ENCODE measurements at regions not wholly inside any gene's neighbourhood (a gene's known extent, or its start where the extent isn't known, plus 50 kb on each side); places are given as distances from the start of the nearest gene placed in this dataset.

GRCh38 chr9:106324591-106325280 is 538.2 kb upstream of the ZNF462 start:
- DNase-seq (ENCODE audit: low read depth), result no peak

- DNase-seq (ENCODE audit: low read depth), result no peak
Measured at GRCh38 chr9:106326493-106326892, 536.5 kb upstream of the ZNF462 start.

GRCh38 chr9:106333481-106333880 is 529.5 kb upstream of the ZNF462 start:
- DNase-seq (ENCODE audit: low read depth), result no peak

- no peak for DNase-seq (ENCODE audit: low read depth)
Measured at GRCh38 chr9:106334081-106334480, 528.9 kb upstream of the ZNF462 start.

- DNase-seq (ENCODE audit: low read depth), result no peak
Measured at GRCh38 chr9:106339882-106340281, 523.1 kb upstream of the ZNF462 start.

- no peak for DNase-seq (ENCODE audit: low read depth)
Measured at GRCh38 chr9:106350777-106351176, 512.2 kb upstream of the ZNF462 start.

- no peak for DNase-seq (ENCODE audit: low read depth)
Measured at GRCh38 chr9:106356924-106357323, 506.0 kb upstream of the ZNF462 start.

- no peak for DNase-seq (ENCODE audit: low read depth)
Measured at GRCh38 chr9:106358331-106358730, 504.6 kb upstream of the ZNF462 start.

- DNase-seq (ENCODE audit: low read depth), result no peak
Measured at GRCh38 chr9:106376689-106377088, 486.3 kb upstream of the ZNF462 start.

- DNase-seq (ENCODE audit: low read depth), result no peak
Measured at GRCh38 chr9:106383072-106383471, 479.9 kb upstream of the ZNF462 start.

GRCh38 chr9:106387965-106388364 is 475.0 kb upstream of the ZNF462 start:
- DNase-seq (ENCODE audit: low read depth), result no peak

- DNase-seq (ENCODE audit: low read depth), result no peak
Measured at GRCh38 chr9:106393226-106393625, 469.7 kb upstream of the ZNF462 start.

- no peak for DNase-seq (ENCODE audit: low read depth)
Measured at GRCh38 chr9:106400170-106400569, 462.8 kb upstream of the ZNF462 start.

GRCh38 chr9:106400950-106401349 is 462.0 kb upstream of the ZNF462 start:
- no peak for DNase-seq (ENCODE audit: low read depth)

GRCh38 chr9:106403081-106403480 is 459.9 kb upstream of the ZNF462 start:
- DNase-seq (ENCODE audit: low read depth), result no peak

GRCh38 chr9:106404137-106404536 is 458.8 kb upstream of the ZNF462 start:
- DNase-seq (ENCODE audit: low read depth), result no peak

- no peak for DNase-seq (ENCODE audit: low read depth)
Measured at GRCh38 chr9:106405871-106406435, 457.0 kb upstream of the ZNF462 start.

- no peak for DNase-seq (ENCODE audit: low read depth)
Measured at GRCh38 chr9:106414042-106414441, 448.9 kb upstream of the ZNF462 start.

- DNase-seq (ENCODE audit: low read depth), result no peak
Measured at GRCh38 chr9:106417685-106418084, 445.3 kb upstream of the ZNF462 start.

GRCh38 chr9:106419829-106420228 is 443.1 kb upstream of the ZNF462 start:
- DNase-seq (ENCODE audit: low read depth), result no peak

- peak; percentile 17 for DNase-seq (ENCODE audit: low read depth)
Measured at GRCh38 chr9:106420511-106420944, 442.4 kb upstream of the ZNF462 start.

GRCh38 chr9:106421772-106422171 is 441.2 kb upstream of the ZNF462 start:
- DNase-seq (ENCODE audit: low read depth), result no peak

- no peak for DNase-seq (ENCODE audit: low read depth)
Measured at GRCh38 chr9:106423575-106423974, 439.4 kb upstream of the ZNF462 start.

GRCh38 chr9:106432631-106433030 is 430.3 kb upstream of the ZNF462 start:
- DNase-seq (ENCODE audit: low read depth), result no peak

Data from GM04504 (cell line).